CD4-positive, alpha-beta T cell (primary cell): ENCODE measurements at regions not wholly inside any gene's neighbourhood (a gene's known extent, or its start where the extent isn't known, plus 50 kb on each side); places are given as distances from the start of the nearest gene placed in this dataset.

ENCODE experiments used
- ATAC-seq: fragments of 200-7000 bp; cut with Tn5 transposase; one replicate; pipeline ENCODE4 v1.10.0; 2022; ENCODE audit warnings: mild to moderate bottlenecking; ENCODE audit not compliant: poor library complexity
- CTCF ChIA-PET: fragments of 350-600 bp; sonication (Branson Sonifier 250); formaldehyde crosslinking; loops from one replicate; lab custom pipeline; 2021; ENCODE audit warnings: antibody characterized with exemption, inconsistent platforms; lab: Charles Lee
- POLR2A ChIA-PET: fragments of 350-600 bp; sonication (Branson Sonifier 250); formaldehyde crosslinking; loops from one replicate; lab custom pipeline; 2021; ENCODE audit warnings: antibody characterized with exemption, inconsistent platforms; lab: Charles Lee
- DNase-seq, 14 experiments: peaks; one replicate each; pipeline ENCODE4 v3.0.0-alpha.2; 2013 to 2020; ENCODE audit warnings: mixed read lengths in 2 of 14
- H3K27ac ChIP-seq, 2 donors: one replicate each; pipeline versions ENCODE4 v1.5.1 to v1.7.0; 2013; ENCODE audit warnings: low read length in 2 of 2, low read depth in 1 of 2, mild to moderate bottlenecking in 1 of 2
- H3K27me3 ChIP-seq, 2 experiments: 1 replicate in 1 of 2; 2 replicates in 1 of 2; pipeline versions ENCODE4 v1.6.1 to v1.7.0; 2013; ENCODE audit warnings: low read length in 2 of 2, control low read depth in 1 of 2, mild to moderate bottlenecking in 1 of 2, moderate library complexity in 1 of 2; ENCODE audit not compliant: insufficient read depth in 2 of 2, control insufficient read depth in 1 of 2
- H3K36me3 ChIP-seq: one replicate; pipeline ENCODE4 v1.6.1; 2013; ENCODE audit warnings: low read length, control low read depth; ENCODE audit not compliant: insufficient read depth
- H3K4me1 ChIP-seq: one replicate; pipeline ENCODE4 v1.6.1; 2013; ENCODE audit warnings: low read length, control low read depth; ENCODE audit not compliant: insufficient read depth
- H3K4me3 ChIP-seq: one replicate; pipeline ENCODE4 v1.5.1; 2013; ENCODE audit warnings: mild to moderate bottlenecking, low read length, moderate library complexity
- H3K9me3 ChIP-seq, 2 experiments: 1 replicate in 1 of 2; 2 replicates in 1 of 2; pipeline versions ENCODE4 v1.6.1 to v1.7.0; 2013; ENCODE audit warnings: low read length in 2 of 2, mild to moderate bottlenecking in 2 of 2, control low read depth in 1 of 2, moderate library complexity in 1 of 2; ENCODE audit not compliant: control insufficient read depth in 1 of 2, insufficient read depth in 1 of 2
- H3K27ac Mint-ChIP-seq: one replicate; pipeline ENCODE4 v1.8.0; 2020; ENCODE audit warnings: mixed read lengths
- H3K27me3 Mint-ChIP-seq: one replicate; pipeline ENCODE4 v1.8.0; 2021; ENCODE audit warnings: mixed read lengths
- H3K36me3 Mint-ChIP-seq: one replicate; pipeline ENCODE4 v1.8.0; 2021; ENCODE audit warnings: low read depth, mixed read lengths
- H3K4me1 Mint-ChIP-seq: one replicate; pipeline ENCODE4 v1.8.0; 2021; ENCODE audit warnings: low read depth, mixed read lengths
- H3K4me3 Mint-ChIP-seq: one replicate; pipeline ENCODE4 v1.8.0; 2020; ENCODE audit warnings: mild to moderate bottlenecking, mixed read lengths
- H3K9me3 Mint-ChIP-seq: one replicate; pipeline ENCODE4 v1.8.0; 2020; ENCODE audit warnings: mixed read lengths
- CTCF ChIP-seq: fragments of 200-600 bp; IDR thresholded peaks from one replicate; pipeline ENCODE4 v1.8.0; 2022; ENCODE audit warnings: antibody characterized with exemption, mild to moderate bottlenecking
- intact Hi-C, 2 experiments: fragments of 100-400 bp; cut with DNase I in 1 of 2; cut with micrococcal nuclease in 1 of 2; formaldehyde crosslinking; loops; one replicate each; pipeline versions ENCODE4 v1.15.1 to v1.9.0; 2023 to 2025; cut with DNase I, micrococcal nuclease

GRCh38 chr3:30352410-30353318 lies 253.7 kb upstream of the TGFBR2 start:
- DNase-seq (no peak), ATAC-seq (no peak)
- TF ChIP-seq CTCF, result no peak
- H3K27ac ChIP-seq, result no peak overlapping the region
- no peaks in the 10 kb centered on the region for H3K36me3 Mint-ChIP-seq
- no peaks in the 10 kb centered on the region for H3K27me3 ChIP-seq
- no peaks in the 10 kb centered on the region for H3K9me3 ChIP-seq
- peak overlapping the region; percentile 31 for H3K4me3 Mint-ChIP-seq
- no peaks in the 10 kb centered on the region for H3K27me3 Mint-ChIP-seq
- ChIA-PET POLR2A (interaction anchor here (0.6 to 4.7 kb wide), 10 partner anchors 13 to 926 kb away, joined by 3 to 30 read pairs (median 4); partner anchors contain the start of gene TGFBR2), CTCF (no interaction called here)
- H3K4me3 ChIP-seq, result no peak overlapping the region
- H3K4me1 ChIP-seq, result peaks cover 47% of the 10 kb centered on the region
- peaks cover 99% of the 10 kb centered on the region for H3K4me1 Mint-ChIP-seq
- H3K36me3 ChIP-seq, result no peaks in the 10 kb centered on the region
- H3K9me3 Mint-ChIP-seq, result no peaks in the 10 kb centered on the region
- intact Hi-C loops, result loop anchor here (5.0 to 10.0 kb wide), 4 partner anchors 252 to 872 kb away; partner anchors contain the start of gene TGFBR2 (in 1 of the 2)
- peak overlapping the region; percentile 37 for H3K27ac Mint-ChIP-seq

GRCh38 chr3:30353711-30354467 lies 252.5 kb upstream of the TGFBR2 start:
- H3K4me3 ChIP-seq, result no peak overlapping the region
- H3K27ac ChIP-seq, result no peak overlapping the region
- peaks cover 45% of the 10 kb centered on the region for H3K4me1 ChIP-seq

More at GRCh38 chr3:30353711-30354467, 252.5 kb upstream of the TGFBR2 start:
- CTCF ChIA-PET, result interaction anchor here (0.9 kb wide), 1 partner anchor 34 kb away, joined by 3 read pairs; no protein-coding TSS in a partner anchor
- no peaks in the 10 kb centered on the region for H3K36me3 Mint-ChIP-seq
- Histone ChIP-seq H3K27me3 (no peaks in the 10 kb centered on the region), H3K36me3 (no peaks in the 10 kb centered on the region), H3K9me3 (no peaks in the 10 kb centered on the region)
- POLR2A ChIA-PET, result interaction anchor here (0.6 to 4.7 kb wide), 15 partner anchors 10 to 339 kb away, joined by 3 to 30 read pairs (median 4); partner anchors contain the start of gene TGFBR2
- TF ChIP-seq CTCF, result no peak
- H3K4me3 Mint-ChIP-seq, result peak overlapping the region; percentile 76
- H3K27me3 Mint-ChIP-seq, result no peaks in the 10 kb centered on the region
- intact Hi-C loops, result loop anchor here (2.0 to 10.0 kb wide), 5 partner anchors 21 to 871 kb away; partner anchors contain the start of gene TGFBR2 (in 1 of the 2)
- H3K4me1 Mint-ChIP-seq, result peaks cover 91% of the 10 kb centered on the region
- H3K27ac Mint-ChIP-seq, result peak overlapping the region; percentile 86
- DNase-seq (peak in 13 of 14 experiments; percentile 10 to 96 (median 35)), ATAC-seq (peak; percentile 98)
- no peaks in the 10 kb centered on the region for H3K9me3 Mint-ChIP-seq
